ENCODE measurements at regions not wholly inside any gene's neighbourhood (a gene's known extent, or its start where the extent isn't known, plus 50 kb on each side); places are given as distances from the start of the nearest gene placed in this dataset.

- ChIA-PET CTCF (no interaction called here), POLR2A (no interaction called here)
- no peaks in the 10 kb centered on the region for H3K36me3 ChIP-seq (replicated peaks in 1 of 2; ENCODE audit: control extremely low read depth in 1 of 2, control insufficient read depth in 1 of 2, extremely low read depth in 1 of 2, insufficient read depth in 2 of 2, low read length in 1 of 2)
- Mint-ChIP-seq H3K4me3 (no peak overlapping the region), H3K9me3 (ENCODE audit: insufficient read depth) (no peaks in the 10 kb centered on the region), H3K27ac (no peak overlapping the region), H3K27me3 (peaks cover 4% of the 10 kb centered on the region), H3K4me1 (no peaks in the 10 kb centered on the region)
- TF ChIP-seq CTCF (IDR thresholded peaks at IDR 0.05) = no peak
- no peak for TF ChIP-seq EZH2 (IDR thresholded peaks at IDR 0.05; ENCODE audit: borderline replicate concordance, insufficient read depth, low read depth, low read length, poor library complexity, severe bottlenecking)
- H3K4me1 ChIP-seq (ENCODE audit: control insufficient read depth in 2 of 2, insufficient read depth in 2 of 2, low read length in 2 of 2) = no peaks in the 10 kb centered on the region
- intact Hi-C loops (cut with micrococcal nuclease) = no loop called here
- WGBS (ENCODE audit: insufficient coverage) = 100% methylated on average over 1 of the region's 2 CpGs
- H3K79me2 ChIP-seq (ENCODE audit: control insufficient read depth, insufficient read depth, low read length) = no peaks in the 10 kb centered on the region
- peaks cover 0 to 3% (median 0%) of the 10 kb centered on the region in 4 experiments for H3K27me3 ChIP-seq (replicated peaks in 1 of 4; ENCODE audit: control extremely low read depth in 1 of 4, control insufficient read depth in 3 of 4, insufficient read depth in 4 of 4, low read length in 3 of 4)
- no peaks in the 10 kb centered on the region for H4K20me1 ChIP-seq (ENCODE audit: control insufficient read depth, insufficient read depth, low read length, poor library complexity, severe bottlenecking)
- H3K4me2 ChIP-seq (replicated peaks; ENCODE audit: low read depth, low read length, poor library complexity, severe bottlenecking) = no peak overlapping the region
- H2AFZ ChIP-seq (ENCODE audit: insufficient read depth, low read depth, low read length, poor library complexity, severe bottlenecking) = no peak overlapping the region
- no peak overlapping the region for H3K9ac ChIP-seq (ENCODE audit: low read length)
- H3K27ac ChIP-seq (ENCODE audit: low read length in 2 of 2) = no peak overlapping the region
- no peaks in the 10 kb centered on the region for H3K9me3 ChIP-seq (ENCODE audit: control extremely low read depth in 1 of 3, control insufficient read depth in 2 of 3, insufficient read depth in 1 of 3, low read length in 2 of 3)
- ATAC-seq (ENCODE audit: low read depth) (no peak), DNase-seq (no peak)
- no peak overlapping the region for H3K4me3 ChIP-seq (ENCODE audit: control extremely low read depth in 1 of 5, extremely low read depth in 1 of 5, insufficient read depth in 1 of 5, low read depth in 2 of 5, low read length in 4 of 5)
Measured at GRCh38 chr9:95645579-95645978, 128.8 kb upstream of the PTCH1 start.

GRCh38 chr9:95644377-95644776 is 127.6 kb upstream of the PTCH1 start:
- no peaks in the 10 kb centered on the region for H3K79me2 ChIP-seq (ENCODE audit: control insufficient read depth, insufficient read depth, low read length)
- no peak overlapping the region for H2AFZ ChIP-seq (ENCODE audit: insufficient read depth, low read depth, low read length, poor library complexity, severe bottlenecking)
- POLR2A ChIA-PET = no interaction called here
- CTCF ChIA-PET = no interaction called here
- H3K36me3 ChIP-seq (replicated peaks in 1 of 2; ENCODE audit: control extremely low read depth in 1 of 2, control insufficient read depth in 1 of 2, extremely low read depth in 1 of 2, insufficient read depth in 2 of 2, low read length in 1 of 2) = no peaks in the 10 kb centered on the region
- H3K4me1 Mint-ChIP-seq = no peaks in the 10 kb centered on the region
- H3K4me2 ChIP-seq (replicated peaks; ENCODE audit: low read depth, low read length, poor library complexity, severe bottlenecking) = no peak overlapping the region
- no peak overlapping the region for H3K4me3 ChIP-seq (ENCODE audit: control extremely low read depth in 1 of 5, extremely low read depth in 1 of 5, insufficient read depth in 1 of 5, low read depth in 2 of 5, low read length in 4 of 5)
- peaks cover 6% of the 10 kb centered on the region for H3K27me3 Mint-ChIP-seq
- DNase-seq = no peak
- H3K4me3 Mint-ChIP-seq = no peak overlapping the region
- H3K27me3 ChIP-seq (replicated peaks in 1 of 4; ENCODE audit: control extremely low read depth in 1 of 4, control insufficient read depth in 3 of 4, insufficient read depth in 4 of 4, low read length in 3 of 4) = no peaks in the 10 kb centered on the region
- TF ChIP-seq CTCF (IDR thresholded peaks at IDR 0.05) (no peak), EZH2 (IDR thresholded peaks at IDR 0.05; ENCODE audit: borderline replicate concordance, insufficient read depth, low read depth, low read length, poor library complexity, severe bottlenecking) (no peak)
- ATAC-seq (ENCODE audit: low read depth) = no peak
- H3K4me1 ChIP-seq (ENCODE audit: control insufficient read depth in 2 of 2, insufficient read depth in 2 of 2, low read length in 2 of 2) = no peaks in the 10 kb centered on the region
- no peaks in the 10 kb centered on the region for H4K20me1 ChIP-seq (ENCODE audit: control insufficient read depth, insufficient read depth, low read length, poor library complexity, severe bottlenecking)
- intact Hi-C loops (cut with micrococcal nuclease) = no loop called here
- no peak overlapping the region for H3K27ac Mint-ChIP-seq
- WGBS (ENCODE audit: insufficient coverage) = no CpG with 5 or more reads among the region's 2 CpGs
- H3K9ac ChIP-seq (ENCODE audit: low read length) = no peak overlapping the region
- H3K27ac ChIP-seq (ENCODE audit: low read length in 2 of 2) = no peak overlapping the region
- peaks cover 7% of the 10 kb centered on the region for H3K9me3 Mint-ChIP-seq (ENCODE audit: insufficient read depth)
- H3K9me3 ChIP-seq (ENCODE audit: control extremely low read depth in 1 of 3, control insufficient read depth in 2 of 3, insufficient read depth in 1 of 3, low read length in 2 of 3) = no peaks in the 10 kb centered on the region
